NCI-H2029 (cell line): ENCODE measurements at regions not wholly inside any gene's neighbourhood (a gene's known extent, or its start where the extent isn't known, plus 50 kb on each side); places are given as distances from the start of the nearest gene placed in this dataset.
"Not testable (repeated sequence)": the region's sequence is repeated elsewhere in the genome, so short reads cannot be mapped to it uniquely, and the experiment has no call there.

Experiments
- DNase-seq: peaks from one replicate; lab custom pipeline; 2025; lab: John Stamatoyannopoulos, UW

- no peak for DNase-seq
Observed at GRCh38 chr11:134845474-134846327, 433.7 kb upstream of the B3GAT1 start.

DNA sequence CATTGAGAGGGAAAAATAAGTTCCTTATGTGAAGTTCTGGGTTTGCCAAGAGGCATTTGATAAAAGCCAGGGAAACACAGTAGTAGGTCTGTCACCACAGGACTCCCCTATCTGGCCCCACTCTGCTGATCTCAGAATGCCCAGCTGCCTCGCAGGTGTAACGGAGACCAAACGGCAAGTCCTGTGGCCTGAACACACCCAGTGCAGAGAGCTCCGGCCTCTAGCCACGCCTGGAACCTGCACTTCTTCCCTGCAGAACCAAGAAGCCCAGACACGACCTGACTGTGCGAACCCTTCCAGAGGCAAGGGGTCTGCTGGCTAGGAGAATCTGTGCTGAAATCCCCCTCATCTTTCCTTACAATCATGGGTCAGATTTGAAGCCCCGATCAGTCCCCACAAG is 432.8 kb upstream of the B3GAT1 start:
- DNase-seq = no peak

GRCh38 chr11:134843735-134844134 is 431.7 kb upstream of the B3GAT1 start:
- no peak for DNase-seq

GRCh38 chr11:134843020-134843419 is 431.0 kb upstream of the B3GAT1 start:
- DNase-seq = no peak

GRCh38 chr11:134841972-134842371 is 429.9 kb upstream of the B3GAT1 start:
- DNase-seq = no peak

GRCh38 chr11:134841411-134841810 is 429.4 kb upstream of the B3GAT1 start:
- no peak for DNase-seq

DNA sequence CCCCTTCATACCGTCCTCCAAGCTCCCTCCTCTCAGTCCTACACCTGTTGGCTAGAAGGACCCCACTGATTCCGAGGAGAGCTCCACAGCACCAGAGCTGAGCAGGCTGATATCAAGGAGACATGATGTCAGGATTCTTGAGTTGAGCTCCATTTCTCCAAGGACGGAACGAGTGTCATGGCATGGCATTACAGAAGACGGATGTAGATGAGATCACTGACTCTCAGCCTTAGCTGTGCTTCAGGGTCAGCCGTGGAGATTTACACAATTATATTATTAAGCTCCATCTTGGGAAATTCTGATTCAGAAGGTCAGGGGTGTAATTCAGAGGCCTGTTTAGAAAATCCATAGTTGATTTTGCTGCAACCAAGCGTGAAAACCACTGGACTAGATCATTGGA is 428.9 kb upstream of the B3GAT1 start:
- no peak for DNase-seq

- not testable (repeated sequence) for DNase-seq
Observed at GRCh38 chr11:134840165-134840564, 428.1 kb upstream of the B3GAT1 start.

DNA sequence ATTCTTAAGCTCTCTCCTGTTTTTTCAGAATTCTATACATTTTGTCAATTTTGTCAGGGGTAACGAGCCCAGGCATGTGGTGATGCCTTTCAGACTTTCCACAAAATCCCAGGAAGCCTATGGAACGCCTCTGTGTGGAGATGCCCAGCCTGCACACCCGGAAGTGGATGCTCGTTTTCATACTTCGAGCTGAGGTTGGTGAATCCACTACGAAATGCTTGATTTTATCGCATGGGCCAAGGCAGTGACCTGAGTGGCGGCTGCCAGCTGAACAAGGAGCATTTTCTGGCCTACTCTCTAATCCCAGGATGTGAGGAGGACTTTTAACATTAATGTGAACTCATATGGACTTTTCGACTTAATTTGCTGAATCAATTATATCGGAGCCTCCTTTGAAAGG is 426.7 kb upstream of the B3GAT1 start:
- no peak for DNase-seq

DNA sequence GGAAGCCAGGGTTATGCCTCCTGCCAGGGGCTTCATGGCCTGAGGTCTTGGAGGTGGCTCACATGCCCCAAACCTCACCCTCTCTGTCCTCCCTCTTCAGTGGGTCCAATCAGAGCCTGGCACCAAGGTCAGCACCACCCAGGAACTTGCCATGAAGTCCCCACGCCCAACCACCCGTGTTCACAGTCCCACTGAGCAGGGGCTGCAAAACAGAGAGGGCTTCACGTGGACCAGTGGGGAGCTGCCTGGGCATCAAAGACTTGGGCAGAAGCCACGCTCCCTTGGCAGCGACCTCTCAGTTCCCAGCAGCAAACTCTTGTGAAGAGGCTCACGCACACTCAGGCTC is 425.8 kb upstream of the B3GAT1 start:
- no peak for DNase-seq

GRCh38 chr11:134837166-134837886 is 425.3 kb upstream of the B3GAT1 start:
- no peak for DNase-seq

- no peak for DNase-seq
Observed at GRCh38 chr11:134836561-134836960, 424.5 kb upstream of the B3GAT1 start.

GRCh38 chr11:134835561-134835960 is 423.5 kb upstream of the B3GAT1 start:
- no peak for DNase-seq

DNA sequence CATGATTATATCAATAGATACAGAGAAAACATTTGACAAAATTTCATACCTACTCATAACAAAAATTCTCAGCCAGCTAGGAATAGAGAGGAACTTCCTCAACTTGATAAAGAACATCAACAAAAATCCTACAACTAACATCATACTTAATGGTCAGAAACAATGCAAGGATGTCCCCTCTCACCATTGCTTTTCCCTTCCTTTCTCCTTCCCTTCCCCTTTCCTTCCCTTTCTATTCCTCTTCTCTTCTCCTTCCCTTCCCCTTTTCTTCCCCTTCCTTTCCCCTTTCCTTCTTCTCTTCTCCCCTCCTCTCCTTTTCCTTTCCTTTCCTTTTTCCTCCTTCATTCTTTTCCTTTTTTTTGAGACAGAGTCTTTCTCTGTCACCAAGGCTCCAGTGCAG is 418.3 kb upstream of the B3GAT1 start:
- DNase-seq = no peak

DNA sequence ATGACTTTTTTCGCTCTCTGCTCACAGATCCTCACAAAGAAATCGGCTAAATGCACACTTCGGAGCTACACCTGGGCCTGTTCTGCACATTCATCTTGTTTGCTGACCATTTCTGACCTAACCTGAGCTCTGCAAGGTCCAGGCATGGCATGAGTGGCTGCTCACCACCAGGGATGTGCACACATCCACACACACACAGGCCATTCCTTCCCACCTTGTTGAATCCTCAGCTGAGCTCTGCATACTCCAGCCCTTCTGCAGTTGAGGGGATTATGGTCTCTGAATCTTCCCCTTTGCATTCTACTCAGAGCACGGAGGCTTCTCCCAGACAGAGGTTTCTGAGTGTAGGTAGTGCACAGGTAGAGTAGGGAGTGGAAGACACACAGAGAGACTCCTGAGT is 411.9 kb upstream of the B3GAT1 start:
- no peak for DNase-seq

- no peak for DNase-seq
Observed at GRCh38 chr11:134822897-134823296, 410.9 kb upstream of the B3GAT1 start.

DNA sequence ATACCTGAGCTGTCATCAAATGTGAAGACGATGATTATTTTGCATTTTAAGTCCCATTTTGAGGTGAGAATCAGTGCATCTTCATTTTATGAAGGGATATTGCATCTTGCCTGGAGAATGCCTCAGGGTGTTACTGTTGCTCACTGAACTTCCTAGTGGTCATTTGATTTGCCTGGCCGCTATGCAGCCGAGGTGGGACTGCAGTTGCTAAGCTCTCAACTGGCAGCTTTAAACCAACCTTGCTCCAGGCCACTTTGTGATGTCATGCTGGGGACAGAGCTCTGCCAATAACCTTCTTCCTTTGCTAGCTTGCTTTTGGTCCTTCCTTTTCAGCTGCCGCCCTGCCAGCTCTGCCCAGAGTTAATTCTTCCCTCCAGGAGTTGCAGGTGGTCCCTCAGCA is 409.4 kb upstream of the B3GAT1 start:
- no peak for DNase-seq

DNA sequence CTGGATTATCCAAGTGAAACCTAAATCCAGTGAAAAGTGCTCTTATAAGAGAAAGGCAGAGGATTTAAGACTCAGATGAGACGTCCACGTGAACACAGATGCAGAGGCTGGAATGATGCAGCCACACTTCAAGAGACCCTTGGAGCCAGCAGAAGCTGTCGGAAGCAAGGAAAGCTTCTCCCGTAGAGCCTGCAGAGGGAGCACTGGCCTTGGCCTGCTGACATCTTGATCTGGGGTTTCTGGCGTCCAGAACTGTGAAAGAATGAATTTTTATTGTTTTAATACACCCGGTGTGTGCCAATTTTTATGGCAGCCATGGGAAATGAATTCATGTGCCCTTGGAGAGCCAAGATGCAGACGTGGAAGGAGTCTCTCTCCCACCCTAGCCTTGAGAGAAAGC is 407.0 kb upstream of the B3GAT1 start:
- no peak for DNase-seq

DNA sequence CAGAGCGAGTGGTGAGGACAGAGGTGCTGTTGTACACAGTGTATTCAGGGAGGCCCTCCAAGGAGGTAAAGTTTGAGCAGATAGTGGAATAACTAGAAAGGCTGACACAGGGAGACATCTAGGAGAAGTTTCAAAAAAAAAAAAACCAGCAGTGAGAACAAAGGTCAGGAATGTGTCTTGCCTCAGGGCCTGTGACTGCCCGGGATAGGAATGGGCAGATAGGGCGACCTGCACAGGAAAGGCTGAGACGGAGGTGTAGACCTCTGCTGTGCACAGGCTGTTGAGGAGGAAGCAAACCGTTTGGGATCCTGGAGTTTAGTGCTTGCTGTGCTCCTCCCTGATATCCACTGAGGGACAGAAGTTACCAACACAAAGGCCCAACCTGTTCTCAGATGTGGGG is 406.5 kb upstream of the B3GAT1 start:
- no peak for DNase-seq

- no peak for DNase-seq
Observed at GRCh38 chr11:134815404-134815803, 403.4 kb upstream of the B3GAT1 start.

- no peak for DNase-seq
Observed at GRCh38 chr11:134807997-134808396, 396.0 kb upstream of the B3GAT1 start.

DNA sequence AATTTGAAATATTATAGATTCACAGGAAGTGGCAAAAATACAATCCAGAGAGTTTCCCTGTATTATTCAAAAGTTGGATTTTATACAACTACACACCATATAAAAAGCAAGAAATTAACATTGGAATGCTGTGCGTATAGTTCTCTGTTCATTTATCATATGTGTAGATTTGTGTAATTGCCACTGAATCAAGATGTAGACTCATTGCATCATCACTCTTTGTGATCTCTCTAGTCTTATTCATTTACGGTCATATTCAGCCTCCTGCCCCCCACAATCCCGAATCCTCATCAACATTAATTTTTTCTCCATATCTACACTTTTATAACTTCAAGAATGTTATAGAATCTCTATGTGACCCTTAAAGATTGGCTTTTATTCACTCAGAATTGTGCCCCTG is 390.6 kb upstream of the B3GAT1 start:
- DNase-seq = no peak

GRCh38 chr11:134802116-134802515 is 390.1 kb upstream of the B3GAT1 start:
- DNase-seq = no peak

GRCh38 chr11:134801570-134801969 is 389.5 kb upstream of the B3GAT1 start:
- no peak for DNase-seq
